GM21367 (cell line): ENCODE measurements at regions not wholly inside any gene's neighbourhood (a gene's known extent, or its start where the extent isn't known, plus 50 kb on each side); places are given as distances from the start of the nearest gene placed in this dataset.

Source experiments
- ATAC-seq: cut with Tn5 transposase; IDR thresholded peaks from one replicate; pipeline ENCODE4 v1.9.1; 2021; ENCODE audit not compliant: unreplicated experiment

GRCh38 chrX:69028006-69028760, 137.1 kb downstream of the PJA1 start:
- ATAC-seq = peak; percentile 89

GRCh38 chrX:69027181-69028005, 137.9 kb downstream of the PJA1 start:
- no peak for ATAC-seq

GRCh38 chrX:69025802-69026301, 139.4 kb downstream of the PJA1 start:
- ATAC-seq = no peak

GRCh38 chrX:69024931-69025330, 140.3 kb downstream of the PJA1 start:
- ATAC-seq = no peak

DNA sequence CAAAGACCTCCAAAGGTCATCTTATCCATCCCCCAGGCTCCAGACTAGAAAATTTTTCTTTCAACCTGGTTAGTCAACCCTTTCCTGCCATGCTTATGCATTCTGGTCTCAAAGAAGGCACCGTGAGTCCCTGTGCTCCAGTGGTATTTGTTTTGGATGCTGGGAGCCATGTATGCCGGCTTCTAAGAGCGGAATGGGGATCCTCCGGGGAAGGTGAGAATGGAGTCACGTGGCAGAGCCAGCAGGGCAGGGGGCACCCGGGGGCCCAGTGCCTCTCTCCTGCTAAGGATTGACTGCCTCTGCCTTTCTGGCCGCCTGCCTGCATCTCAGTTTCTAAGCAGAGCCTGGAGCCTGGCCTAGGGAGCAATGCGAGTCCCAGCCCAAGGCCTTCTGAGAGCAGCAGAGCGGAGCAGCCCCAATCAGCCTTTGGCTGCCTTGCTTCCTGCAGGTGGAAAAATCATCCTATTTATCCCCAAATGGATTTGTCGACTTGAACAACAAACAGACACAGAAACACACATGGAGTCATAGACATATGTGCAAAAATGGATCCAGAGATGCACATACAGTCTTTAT, 141.0 kb downstream of the PJA1 start:
- ATAC-seq = no peak

GRCh38 chrX:69022430-69022829, 142.8 kb downstream of the PJA1 start:
- ATAC-seq = no peak

- no peak for ATAC-seq
Measured at GRCh38 chrX:69021141-69021960, 143.9 kb downstream of the PJA1 start.

DNA sequence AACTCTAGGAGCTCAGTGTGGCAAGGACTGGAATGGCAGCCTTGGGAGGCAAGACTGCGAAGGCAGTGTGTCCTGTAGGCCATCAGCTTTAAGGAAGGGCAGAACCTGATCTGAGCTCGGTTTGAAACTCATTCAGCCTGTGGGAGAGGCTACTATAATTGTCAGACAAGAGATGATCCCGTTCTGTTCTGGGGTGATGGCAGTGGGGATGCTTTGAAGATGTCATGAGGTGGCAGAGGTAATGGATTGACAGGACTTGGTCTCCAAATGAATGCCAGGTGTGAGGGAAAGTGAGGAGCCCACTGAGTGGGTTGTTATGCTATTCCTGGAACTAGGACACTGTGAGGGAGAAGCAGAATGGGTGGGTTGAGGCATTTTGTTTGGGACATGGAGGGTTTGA, 144.9 kb downstream of the PJA1 start:
- ATAC-seq = no peak

DNA sequence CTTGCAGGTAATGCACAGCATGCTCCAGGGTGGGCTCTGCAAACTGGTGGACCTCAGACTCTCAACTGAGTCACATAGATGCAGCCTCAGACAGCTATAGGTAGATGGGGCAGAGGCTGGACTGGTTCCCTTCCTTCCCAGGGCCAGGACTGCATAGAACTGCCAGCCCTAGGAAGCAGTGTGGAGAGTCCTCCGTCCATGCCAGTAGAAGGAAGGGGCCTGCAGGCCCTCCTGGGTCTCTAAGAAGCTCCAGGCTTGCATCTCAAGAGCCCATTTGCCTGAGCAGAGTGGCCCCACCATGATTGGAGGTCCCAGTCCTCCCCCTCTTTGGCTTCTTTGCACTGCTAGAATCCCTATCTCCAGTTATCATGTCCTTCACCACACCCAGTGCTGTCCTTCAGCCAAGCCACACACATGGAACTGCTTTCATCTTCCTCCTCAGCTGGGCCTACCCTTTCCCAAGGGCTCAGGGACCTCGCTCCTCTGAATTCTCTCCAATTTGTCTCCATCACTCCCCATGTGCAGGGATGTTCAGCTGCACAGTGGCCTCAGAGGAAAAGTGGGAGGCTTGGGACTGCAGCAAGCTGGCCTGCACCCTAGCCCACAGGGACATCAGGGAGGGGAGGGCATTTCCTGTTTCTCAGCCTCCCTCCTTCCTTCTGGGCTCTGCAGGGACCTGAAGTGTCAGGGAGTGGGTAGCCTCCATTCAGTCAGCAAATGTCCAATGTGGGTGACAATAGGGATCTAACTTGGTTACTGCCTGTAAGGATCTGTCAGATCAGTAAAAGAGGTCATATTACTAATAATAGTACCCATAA, 146.0 kb downstream of the PJA1 start:
- ATAC-seq = no peak

GRCh38 chrX:69018416-69019072, 146.7 kb downstream of the PJA1 start:
- no peak for ATAC-seq

- no peak for ATAC-seq
Measured at GRCh38 chrX:69016293-69016941, 148.8 kb downstream of the PJA1 start.

DNA sequence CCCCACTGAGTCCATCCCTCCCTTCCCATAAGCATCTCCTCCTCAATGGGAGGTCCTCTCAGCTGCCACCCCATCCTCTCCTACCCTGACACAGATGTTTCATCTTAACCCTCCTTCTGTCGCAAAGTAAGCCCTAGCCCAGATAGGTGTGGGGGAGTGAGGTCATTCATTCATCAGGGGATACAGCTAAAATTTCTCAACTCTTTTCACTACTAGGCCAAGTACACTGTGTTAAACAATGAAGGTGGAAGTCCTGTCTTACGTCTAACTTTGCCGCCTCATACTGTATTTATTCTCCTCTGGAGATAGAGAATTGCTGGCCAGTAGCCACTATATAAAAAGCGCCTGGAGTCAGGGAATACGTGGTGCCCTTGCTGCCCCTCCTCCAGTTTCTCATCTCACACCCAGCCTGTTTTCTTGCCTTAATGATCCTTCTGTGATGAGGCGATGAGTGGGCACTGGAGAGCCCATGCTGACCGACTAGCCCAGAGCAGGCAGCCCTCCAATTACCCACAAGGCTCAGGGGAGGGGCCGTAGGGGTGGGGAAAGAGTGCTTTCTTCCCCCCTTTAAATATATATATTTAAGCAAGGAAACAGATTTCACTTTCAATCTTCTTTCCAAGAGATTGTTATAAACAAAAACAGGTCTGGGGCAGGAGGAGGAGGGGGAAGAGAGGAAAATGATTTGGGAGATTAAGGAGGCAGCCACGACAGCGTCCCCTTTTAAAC, 149.5 kb downstream of the PJA1 start:
- ATAC-seq = no peak

DNA sequence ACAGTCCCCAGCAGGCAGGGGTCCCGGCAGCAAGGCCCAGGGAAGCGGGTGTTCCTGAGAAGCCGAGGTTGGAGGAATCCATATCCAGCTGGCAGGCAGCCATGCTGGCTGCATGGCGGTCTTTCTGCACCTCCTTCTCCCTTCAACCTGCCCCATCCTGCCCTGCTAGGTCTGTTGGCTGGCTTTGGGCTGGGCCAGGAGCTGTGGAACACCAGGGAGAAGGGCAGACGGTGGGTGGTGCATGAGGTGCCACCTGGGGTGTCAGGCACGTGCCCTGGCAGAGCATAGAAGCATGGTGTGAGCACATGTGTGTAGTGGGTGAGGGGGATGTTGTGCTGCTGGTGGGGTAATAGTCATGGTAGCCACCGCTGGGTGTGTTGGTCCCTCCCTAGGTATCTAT, 150.1 kb downstream of the PJA1 start:
- ATAC-seq = no peak

- ATAC-seq = no peak
Measured at GRCh38 chrX:69014200-69014599, 151.1 kb downstream of the PJA1 start.

- no peak for ATAC-seq
Measured at GRCh38 chrX:69010339-69010738, 154.9 kb downstream of the PJA1 start.

DNA sequence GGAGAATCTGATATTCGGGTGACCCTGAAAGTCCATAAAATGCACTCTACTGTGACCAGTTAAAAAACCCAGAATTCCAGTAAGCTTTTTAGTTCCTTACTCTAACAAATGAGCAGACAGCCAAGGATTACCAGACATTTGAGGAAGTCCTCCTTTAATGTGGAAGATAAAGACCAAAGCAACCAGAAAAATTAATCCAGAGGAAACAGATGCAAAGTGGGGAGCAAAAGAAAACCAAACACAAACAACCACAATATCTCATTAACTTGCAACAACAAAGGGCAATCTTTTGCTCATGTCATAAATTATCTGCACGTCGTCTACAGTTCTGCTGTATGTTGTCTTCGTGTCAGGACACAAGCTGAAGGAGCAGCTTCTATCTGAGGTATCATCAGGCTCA, 164.4 kb downstream of the PJA1 start:
- no peak for ATAC-seq

DNA sequence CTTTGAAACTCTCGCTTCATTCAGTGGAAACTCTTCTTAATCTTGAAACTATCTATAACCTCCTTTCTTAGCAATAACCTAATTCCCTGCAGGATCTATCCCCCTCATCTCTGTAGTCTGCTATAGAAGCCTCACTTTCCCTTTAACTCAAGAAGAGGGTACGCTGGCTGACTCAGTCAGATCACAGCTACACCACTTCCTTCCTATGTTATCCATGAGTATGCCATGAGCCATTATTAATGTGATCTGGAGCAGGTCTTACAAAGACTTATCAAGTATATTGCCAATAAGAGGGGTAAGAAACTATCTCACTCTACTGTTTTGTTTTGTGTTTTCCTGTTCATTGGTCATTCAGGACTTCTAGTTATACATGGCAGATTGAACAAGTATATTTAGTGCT, 165.3 kb downstream of the PJA1 start:
- ATAC-seq = no peak

- ATAC-seq = no peak
Measured at GRCh38 chrX:68999356-68999755, 165.9 kb downstream of the PJA1 start.
